ENCODE measurements at regions not wholly inside any gene's neighbourhood (a gene's known extent, or its start where the extent isn't known, plus 50 kb on each side); places are given as distances from the start of the nearest gene placed in this dataset.
A peak's percentile ranks its signal among the peaks of the same experiment; 100 is the strongest.

DNA sequence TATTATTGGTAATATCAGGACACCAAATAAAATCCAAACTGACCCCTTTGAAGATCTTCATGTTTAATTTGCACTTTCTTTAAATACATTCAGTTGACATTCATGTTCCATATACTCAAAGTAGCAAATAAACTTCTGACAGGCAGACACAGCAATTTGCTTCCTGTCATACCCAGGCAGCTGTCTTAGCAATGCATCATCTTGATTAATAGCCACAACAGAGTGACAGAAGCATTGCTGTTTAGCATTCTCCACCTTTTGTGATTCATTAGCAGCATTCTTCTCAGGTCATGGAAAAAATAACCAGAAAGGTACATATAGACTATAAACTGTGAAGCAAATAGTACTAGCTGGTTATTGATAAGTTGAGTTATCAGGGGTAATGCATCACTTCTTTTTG, 366.8 kb downstream of the CYLC2 start:
- no peaks in the 10 kb centered on the region for H3K27me3 ChIP-seq (replicated peaks in 1 of 2; ENCODE audit: control insufficient read depth in 2 of 2, extremely low read depth in 1 of 2, insufficient read depth in 2 of 2, low read length in 1 of 2)
- H3K4me1 Mint-ChIP-seq: no peaks in the 10 kb centered on the region
- no peak overlapping the region for H3K4me3 ChIP-seq (ENCODE audit: control insufficient read depth in 1 of 2, extremely low read depth in 1 of 2, low read length in 1 of 2)
- no peak overlapping the region for H3K27ac Mint-ChIP-seq
- ATAC-seq (replicated peaks in 1 of 4): no peak
- H3K9me3 Mint-ChIP-seq: peaks cover 2 to 11% (median 4%) of the 10 kb centered on the region in 3 donors
- no peak overlapping the region for H3K27ac ChIP-seq (ENCODE audit: low read length)
- no peaks in the 10 kb centered on the region for H3K36me3 ChIP-seq (ENCODE audit: control insufficient read depth in 2 of 2, extremely low read depth in 1 of 2, insufficient read depth in 1 of 2, low read length in 1 of 2)
- DNase-seq: no peak
- H3K36me3 Mint-ChIP-seq: no peaks in the 10 kb centered on the region
- H3K4me3 Mint-ChIP-seq: no peak overlapping the region
- no peaks in the 10 kb centered on the region for H3K27me3 Mint-ChIP-seq
- no peaks in the 10 kb centered on the region for H3K4me1 ChIP-seq (ENCODE audit: control insufficient read depth in 1 of 2, extremely low read depth in 1 of 2, insufficient read depth in 2 of 2, low read length in 2 of 2)
- POLR2A ChIA-PET: no interaction called here
- CTCF ChIA-PET: no interaction called here
- no peaks in the 10 kb centered on the region for H3K9me3 ChIP-seq

DNA sequence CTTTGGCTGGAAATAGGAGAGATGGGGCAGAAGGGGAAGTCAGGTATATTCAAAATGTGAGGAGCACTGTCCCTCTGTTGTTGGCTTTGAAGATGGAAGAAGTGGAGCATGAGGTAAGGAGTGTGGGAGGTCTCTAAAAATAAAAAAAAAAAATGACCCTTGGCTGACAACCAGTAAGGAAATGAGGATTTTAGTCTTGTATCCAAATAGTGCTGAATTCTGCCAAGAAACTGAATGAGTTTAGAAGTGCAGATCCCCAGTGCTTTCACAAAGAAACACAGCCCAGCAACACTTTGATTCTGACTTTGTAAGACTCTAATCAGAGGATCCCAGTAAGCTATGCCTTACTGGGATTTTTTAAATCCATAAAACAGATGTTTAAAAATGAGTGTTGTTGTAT, 367.9 kb downstream of the CYLC2 start:
- DNase-seq: no peak
- ATAC-seq (replicated peaks in 1 of 4): no peak
- no peak overlapping the region for H3K4me3 Mint-ChIP-seq
- H3K9me3 Mint-ChIP-seq: peaks cover 2 to 11% (median 4%) of the 10 kb centered on the region in 3 donors
- ChIA-PET POLR2A (no interaction called here), CTCF (no interaction called here)
- Histone ChIP-seq H3K36me3 (ENCODE audit: control insufficient read depth in 2 of 2, extremely low read depth in 1 of 2, insufficient read depth in 1 of 2, low read length in 1 of 2) (no peaks in the 10 kb centered on the region), H3K27ac (ENCODE audit: low read length) (no peak overlapping the region), H3K4me3 (ENCODE audit: control insufficient read depth in 1 of 2, extremely low read depth in 1 of 2, low read length in 1 of 2) (no peak overlapping the region), H3K27me3 (replicated peaks in 1 of 2; ENCODE audit: control insufficient read depth in 2 of 2, extremely low read depth in 1 of 2, insufficient read depth in 2 of 2, low read length in 1 of 2) (no peaks in the 10 kb centered on the region), H3K9me3 (no peaks in the 10 kb centered on the region), H3K4me1 (ENCODE audit: control insufficient read depth in 1 of 2, extremely low read depth in 1 of 2, insufficient read depth in 2 of 2, low read length in 2 of 2) (no peaks in the 10 kb centered on the region)
- H3K27me3 Mint-ChIP-seq: no peaks in the 10 kb centered on the region
- H3K27ac Mint-ChIP-seq: no peak overlapping the region
- H3K36me3 Mint-ChIP-seq: no peaks in the 10 kb centered on the region
- H3K4me1 Mint-ChIP-seq: no peaks in the 10 kb centered on the region

DNA sequence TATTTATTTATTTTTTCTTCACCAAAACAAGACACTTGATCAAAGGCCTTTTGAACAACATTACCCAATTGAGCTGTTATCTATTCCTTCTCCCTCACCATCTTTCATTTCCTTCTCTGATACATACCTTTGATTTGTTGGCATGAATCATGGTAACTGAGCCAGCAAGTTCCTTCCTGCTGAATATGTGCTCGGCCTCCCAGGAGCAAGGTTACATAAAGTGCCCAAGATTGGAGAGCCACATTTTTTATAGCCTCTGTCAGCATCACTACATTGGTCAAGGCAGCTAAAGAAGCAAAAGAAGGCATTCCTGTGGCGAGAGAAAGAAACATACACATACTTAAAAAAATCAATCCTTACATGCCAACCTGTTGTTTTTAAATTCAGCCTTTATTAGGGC, 369.6 kb downstream of the CYLC2 start:
- no peaks in the 10 kb centered on the region for H3K4me1 Mint-ChIP-seq
- no peaks in the 10 kb centered on the region for H3K27me3 ChIP-seq (replicated peaks in 1 of 2; ENCODE audit: control insufficient read depth in 2 of 2, extremely low read depth in 1 of 2, insufficient read depth in 2 of 2, low read length in 1 of 2)
- 0% methylated on average over 1 of the region's 2 CpGs for WGBS (ENCODE audit: insufficient coverage)
- peaks cover 2 to 7% (median 3%) of the 10 kb centered on the region in 3 donors for H3K9me3 Mint-ChIP-seq
- H3K4me3 ChIP-seq (ENCODE audit: control insufficient read depth in 1 of 2, extremely low read depth in 1 of 2, low read length in 1 of 2): no peak overlapping the region
- ChIA-PET POLR2A (no interaction called here), CTCF (no interaction called here)
- no peak overlapping the region for H3K4me3 Mint-ChIP-seq
- no peaks in the 10 kb centered on the region for H3K9me3 ChIP-seq
- no peak overlapping the region for H3K27ac ChIP-seq (ENCODE audit: low read length)
- no peaks in the 10 kb centered on the region for H3K4me1 ChIP-seq (ENCODE audit: control insufficient read depth in 1 of 2, extremely low read depth in 1 of 2, insufficient read depth in 2 of 2, low read length in 2 of 2)
- no peaks in the 10 kb centered on the region for H3K36me3 Mint-ChIP-seq
- H3K27me3 Mint-ChIP-seq: no peaks in the 10 kb centered on the region
- H3K27ac Mint-ChIP-seq: no peak overlapping the region
- no peak for ATAC-seq (replicated peaks in 1 of 4)
- no peaks in the 10 kb centered on the region for H3K36me3 ChIP-seq (ENCODE audit: control insufficient read depth in 2 of 2, extremely low read depth in 1 of 2, insufficient read depth in 1 of 2, low read length in 1 of 2)
- no peak for DNase-seq

DNA sequence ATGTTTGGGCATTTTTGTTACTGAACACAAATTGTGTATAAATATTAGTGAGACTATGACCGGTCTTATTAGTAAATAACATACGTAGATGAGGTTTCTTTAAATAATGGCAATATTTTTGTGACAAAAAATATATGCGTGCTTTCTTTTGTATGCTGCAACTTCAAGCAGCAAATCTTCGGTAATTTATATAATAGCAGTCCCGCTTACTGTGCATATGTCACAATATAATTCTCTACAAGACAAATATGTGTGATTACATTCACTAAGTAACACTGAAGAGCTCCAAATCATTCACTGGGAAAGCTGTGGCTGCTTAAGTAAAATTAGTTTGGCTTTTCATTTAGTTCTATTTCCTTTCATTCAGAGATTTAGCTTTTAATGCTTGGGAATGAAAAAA, 376.0 kb downstream of the CYLC2 start:
- H3K36me3 Mint-ChIP-seq: no peaks in the 10 kb centered on the region
- no CpG with 5 or more reads among the region's 5 CpGs for WGBS (ENCODE audit: insufficient coverage)
- POLR2A ChIA-PET: no interaction called here

DNA sequence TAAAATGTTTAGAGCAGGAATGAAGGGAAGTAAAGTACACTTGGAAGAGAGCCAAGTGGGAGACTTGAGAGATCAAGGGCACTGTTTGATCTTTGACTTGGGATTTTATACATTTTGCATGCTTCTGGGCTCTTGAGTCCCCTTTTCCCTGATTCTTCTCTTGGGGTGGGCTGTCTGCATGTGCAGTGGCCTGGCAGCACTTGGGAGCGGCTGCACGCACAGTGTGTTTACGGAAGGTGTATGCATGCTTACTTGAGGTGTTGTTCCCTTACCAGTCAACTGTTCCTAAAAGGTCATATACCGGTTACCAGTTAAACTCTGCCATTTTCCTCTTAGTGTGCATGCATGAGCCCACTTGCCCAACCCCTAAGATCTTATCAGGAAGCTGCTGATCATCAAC, 377.7 kb downstream of the CYLC2 start:
- CTCF ChIA-PET: no interaction called here
- no peak for DNase-seq
- ATAC-seq (replicated peaks in 1 of 4): no peak
- no peak overlapping the region for H3K27ac Mint-ChIP-seq
- POLR2A ChIA-PET: interaction anchor here in 1 of 2 donors (0.6 kb wide), 1 partner anchor 216 kb away, joined by 4 read pairs; no protein-coding TSS in a partner anchor
- no CpG with 5 or more reads among the region's 4 CpGs for WGBS (ENCODE audit: insufficient coverage)
- Histone ChIP-seq H3K4me3 (ENCODE audit: control insufficient read depth in 1 of 2, extremely low read depth in 1 of 2, low read length in 1 of 2) (no peak overlapping the region), H3K4me1 (ENCODE audit: control insufficient read depth in 1 of 2, extremely low read depth in 1 of 2, insufficient read depth in 2 of 2, low read length in 2 of 2) (no peaks in the 10 kb centered on the region), H3K36me3 (ENCODE audit: control insufficient read depth in 2 of 2, extremely low read depth in 1 of 2, insufficient read depth in 1 of 2, low read length in 1 of 2) (no peaks in the 10 kb centered on the region), H3K27me3 (replicated peaks in 1 of 2; ENCODE audit: control insufficient read depth in 2 of 2, extremely low read depth in 1 of 2, insufficient read depth in 2 of 2, low read length in 1 of 2) (no peaks in the 10 kb centered on the region), H3K27ac (ENCODE audit: low read length) (no peak overlapping the region), H3K9me3 (no peaks in the 10 kb centered on the region)
- no peaks in the 10 kb centered on the region for H3K4me1 Mint-ChIP-seq
- H3K4me3 Mint-ChIP-seq: no peak overlapping the region
- H3K36me3 Mint-ChIP-seq: no peaks in the 10 kb centered on the region
- peaks cover 0 to 3% (median 3%) of the 10 kb centered on the region in 3 donors for H3K9me3 Mint-ChIP-seq
- H3K27me3 Mint-ChIP-seq: no peaks in the 10 kb centered on the region

More for the DNA sequence above, 376.0 kb downstream of the CYLC2 start:
- Mint-ChIP-seq H3K4me3 (no peak overlapping the region), H3K9me3 (peaks cover 0 to 3% (median 3%) of the 10 kb centered on the region in 3 donors), H3K4me1 (no peaks in the 10 kb centered on the region), H3K27ac (no peak overlapping the region), H3K27me3 (no peaks in the 10 kb centered on the region)
- Histone ChIP-seq H3K4me3 (ENCODE audit: control insufficient read depth in 1 of 2, extremely low read depth in 1 of 2, low read length in 1 of 2) (no peak overlapping the region), H3K27me3 (replicated peaks in 1 of 2; ENCODE audit: control insufficient read depth in 2 of 2, extremely low read depth in 1 of 2, insufficient read depth in 2 of 2, low read length in 1 of 2) (no peaks in the 10 kb centered on the region), H3K36me3 (ENCODE audit: control insufficient read depth in 2 of 2, extremely low read depth in 1 of 2, insufficient read depth in 1 of 2, low read length in 1 of 2) (no peaks in the 10 kb centered on the region), H3K27ac (ENCODE audit: low read length) (no peak overlapping the region), H3K4me1 (ENCODE audit: control insufficient read depth in 1 of 2, extremely low read depth in 1 of 2, insufficient read depth in 2 of 2, low read length in 2 of 2) (no peaks in the 10 kb centered on the region), H3K9me3 (no peaks in the 10 kb centered on the region)
- CTCF ChIA-PET: no interaction called here
- ATAC-seq (replicated peaks in 1 of 4): no peak
- DNase-seq: no peak

DNA sequence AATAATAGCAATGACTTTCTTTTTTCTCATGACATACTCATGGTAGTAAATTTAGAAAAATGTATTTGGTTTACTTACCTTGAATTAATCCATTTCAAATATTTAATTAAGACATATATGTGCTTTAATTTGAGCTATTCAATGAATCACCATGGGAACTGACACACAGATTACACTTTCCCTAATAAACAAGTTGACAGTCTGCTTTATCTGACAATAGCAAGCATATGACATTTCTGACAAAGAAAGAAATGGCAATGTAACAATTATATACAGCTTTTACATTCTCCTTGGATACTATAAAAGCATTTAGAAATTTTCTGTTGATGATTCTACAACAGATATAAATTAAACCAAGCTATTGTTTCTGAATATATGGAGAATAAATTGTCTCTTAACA, 382.5 kb downstream of the CYLC2 start:
- Mint-ChIP-seq H3K4me3 (no peak overlapping the region), H3K36me3 (no peaks in the 10 kb centered on the region), H3K27ac (no peak overlapping the region), H3K4me1 (no peaks in the 10 kb centered on the region), H3K27me3 (no peaks in the 10 kb centered on the region), H3K9me3 (peaks cover 0 to 8% (median 0%) of the 10 kb centered on the region in 3 donors)
- Histone ChIP-seq H3K4me3 (ENCODE audit: control insufficient read depth in 1 of 2, extremely low read depth in 1 of 2, low read length in 1 of 2) (no peak overlapping the region), H3K9me3 (no peaks in the 10 kb centered on the region), H3K4me1 (ENCODE audit: control insufficient read depth in 1 of 2, extremely low read depth in 1 of 2, insufficient read depth in 2 of 2, low read length in 2 of 2) (no peaks in the 10 kb centered on the region), H3K36me3 (ENCODE audit: control insufficient read depth in 2 of 2, extremely low read depth in 1 of 2, insufficient read depth in 1 of 2, low read length in 1 of 2) (no peaks in the 10 kb centered on the region), H3K27ac (ENCODE audit: low read length) (no peak overlapping the region), H3K27me3 (replicated peaks in 1 of 2; ENCODE audit: control insufficient read depth in 2 of 2, extremely low read depth in 1 of 2, insufficient read depth in 2 of 2, low read length in 1 of 2) (no peaks in the 10 kb centered on the region)
- CTCF ChIA-PET: no interaction called here
- DNase-seq (no peak), ATAC-seq (replicated peaks in 1 of 4) (no peak)
- POLR2A ChIA-PET: interaction anchor here in 1 of 2 donors (0.7 kb wide), 1 partner anchor 1433 kb away, joined by 3 read pairs; no protein-coding TSS in a partner anchor

DNA sequence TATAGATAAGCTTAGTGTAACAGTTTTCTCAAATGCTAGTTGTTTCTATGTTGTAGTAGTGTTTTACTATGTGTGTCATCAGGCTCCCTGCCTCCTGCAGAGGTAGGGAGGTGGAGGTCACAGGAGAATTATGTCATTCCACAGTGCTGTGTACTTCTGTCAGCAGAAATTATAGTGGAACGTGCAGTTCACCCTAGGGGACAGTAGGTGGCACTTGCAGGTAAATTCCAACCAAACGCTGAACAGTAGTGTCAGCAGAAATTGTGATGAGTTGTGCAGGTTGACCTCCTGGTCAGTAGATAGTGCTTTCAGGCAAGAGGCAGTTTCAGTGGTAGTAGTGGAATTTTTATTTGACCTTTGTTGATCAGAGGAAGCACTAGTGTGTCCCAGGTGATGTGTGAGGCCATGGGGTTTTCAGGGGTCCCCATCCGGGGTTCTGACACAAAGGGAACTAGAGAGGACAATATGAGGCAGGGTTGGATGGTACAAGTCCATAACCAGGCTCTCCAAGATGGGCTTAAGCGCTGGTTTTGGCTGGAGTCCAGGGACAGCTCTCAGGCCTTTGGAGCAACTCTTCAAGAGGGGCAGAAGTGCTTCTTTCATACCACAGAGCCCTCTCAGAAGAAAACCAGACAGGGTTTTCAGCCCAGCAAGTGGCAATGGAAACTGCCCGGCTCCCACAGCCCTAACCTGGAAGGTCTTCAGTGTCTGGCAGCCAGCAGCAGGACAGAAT, 402.9 kb downstream of the CYLC2 start:
- Mint-ChIP-seq H3K27ac (no peak overlapping the region), H3K4me1 (no peaks in the 10 kb centered on the region), H3K27me3 (no peaks in the 10 kb centered on the region), H3K4me3 (no peak overlapping the region), H3K36me3 (no peaks in the 10 kb centered on the region), H3K9me3 (no peaks in the 10 kb centered on the region)
- DNase-seq: peak in 5 of 35 experiments; percentile 3 to 23 (median 6)
- ChIA-PET POLR2A (no interaction called here), CTCF (no interaction called here)
- Histone ChIP-seq H3K9me3 (no peaks in the 10 kb centered on the region), H3K27me3 (replicated peaks in 1 of 2; ENCODE audit: control insufficient read depth in 2 of 2, extremely low read depth in 1 of 2, insufficient read depth in 2 of 2, low read length in 1 of 2) (no peaks in the 10 kb centered on the region), H3K27ac (ENCODE audit: low read length) (no peak overlapping the region), H3K4me1 (ENCODE audit: control insufficient read depth in 1 of 2, extremely low read depth in 1 of 2, insufficient read depth in 2 of 2, low read length in 2 of 2) (no peaks in the 10 kb centered on the region), H3K36me3 (ENCODE audit: control insufficient read depth in 2 of 2, extremely low read depth in 1 of 2, insufficient read depth in 1 of 2, low read length in 1 of 2) (no peaks in the 10 kb centered on the region), H3K4me3 (ENCODE audit: control insufficient read depth in 1 of 2, extremely low read depth in 1 of 2, low read length in 1 of 2) (no peak overlapping the region)
- no peak for ATAC-seq (replicated peaks in 1 of 4)
- 40% methylated on average over 4 of the region's 5 CpGs for WGBS (ENCODE audit: insufficient coverage)

Measured in T-cell (primary cell).